ENCODE measurements at regions not wholly inside any gene's neighbourhood (a gene's known extent, or its start where the extent isn't known, plus 50 kb on each side); places are given as distances from the start of the nearest gene placed in this dataset.
A peak's percentile ranks its signal among the peaks of the same experiment; 100 is the strongest.

- no peak for DNase-seq (ENCODE audit: extremely low read depth, low read depth)
- no peak for TF ChIP-seq CTCF (IDR thresholded peaks at IDR 0.05; ENCODE audit: low read depth, low read length)
These were observed 392.4 kb downstream of the TTLL7 start for GRCh38 chr1:83606416-83606955.

DNA sequence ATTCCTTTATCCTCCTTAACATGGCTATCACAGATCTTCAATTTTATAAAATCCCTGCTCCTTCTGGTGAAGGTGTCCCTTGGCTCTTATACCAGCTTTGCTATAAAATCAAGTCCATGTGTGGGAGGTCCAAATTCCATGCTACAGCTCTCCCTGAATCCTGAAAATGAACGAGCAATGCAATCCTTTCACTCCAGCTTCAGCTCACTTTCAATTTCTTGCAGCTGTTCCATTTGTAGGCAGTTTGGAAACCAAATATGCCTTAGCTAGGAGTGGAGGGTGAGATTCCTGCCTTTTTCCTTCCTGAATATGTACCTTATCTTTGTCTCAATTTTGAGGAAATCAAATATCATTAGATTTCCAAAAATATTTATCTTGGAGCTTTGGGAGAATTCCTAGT lies 402.6 kb downstream of the TTLL7 start:
- no peak for TF ChIP-seq CTCF (IDR thresholded peaks at IDR 0.05; ENCODE audit: low read depth, low read length)
- no peak for DNase-seq (ENCODE audit: extremely low read depth, low read depth)

- DNase-seq (ENCODE audit: extremely low read depth, low read depth), result no peak
These were observed 405.9 kb downstream of the TTLL7 start for GRCh38 chr1:83593073-83593472.

GRCh38 chr1:83588140-83588539 lies 410.8 kb downstream of the TTLL7 start:
- DNase-seq (ENCODE audit: extremely low read depth, low read depth), result no peak
- TF ChIP-seq CTCF (IDR thresholded peaks at IDR 0.05; ENCODE audit: low read depth, low read length), result no peak

More at GRCh38 chr1:83593073-83593472, 405.9 kb downstream of the TTLL7 start:
- no peak for TF ChIP-seq CTCF (IDR thresholded peaks at IDR 0.05; ENCODE audit: low read depth, low read length)

- peak; percentile 2 for DNase-seq (ENCODE audit: extremely low read depth, low read depth)
These were observed 415.4 kb downstream of the TTLL7 start for GRCh38 chr1:83583351-83584014.

GRCh38 chr1:83581747-83582146 lies 417.2 kb downstream of the TTLL7 start:
- DNase-seq (ENCODE audit: extremely low read depth, low read depth), result no peak
- no peak for TF ChIP-seq CTCF (IDR thresholded peaks at IDR 0.05; ENCODE audit: low read depth, low read length)

More at GRCh38 chr1:83583351-83584014, 415.4 kb downstream of the TTLL7 start:
- TF ChIP-seq CTCF (IDR thresholded peaks at IDR 0.05; ENCODE audit: low read depth, low read length), result peak; percentile 45

DNA sequence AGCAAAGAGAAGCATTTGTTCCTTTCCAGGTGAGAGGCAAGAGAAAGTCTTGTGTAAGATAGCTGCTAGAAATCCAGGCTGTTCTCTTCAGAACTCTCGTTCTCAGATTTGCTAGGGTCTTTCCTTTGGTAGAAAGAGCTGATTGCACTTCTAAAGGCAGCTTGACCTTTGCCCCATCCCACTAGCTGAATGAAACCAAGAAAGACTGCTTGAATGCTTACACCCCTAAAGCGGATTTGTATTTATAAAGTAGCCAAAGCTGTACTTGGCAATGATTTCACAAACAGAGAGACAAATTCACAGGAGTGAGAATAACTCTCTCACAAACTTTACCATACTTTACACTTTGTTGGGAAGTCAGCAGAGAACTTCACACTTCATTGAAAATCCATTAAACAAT lies 424.1 kb downstream of the TTLL7 start:
- no peak for DNase-seq (ENCODE audit: extremely low read depth, low read depth)
- no peak for TF ChIP-seq CTCF (IDR thresholded peaks at IDR 0.05; ENCODE audit: low read depth, low read length)

Measured in AG09319 (cell line).